ENCODE measurements at regions not wholly inside any gene's neighbourhood (a gene's known extent, or its start where the extent isn't known, plus 50 kb on each side); places are given as distances from the start of the nearest gene placed in this dataset.

DNA sequence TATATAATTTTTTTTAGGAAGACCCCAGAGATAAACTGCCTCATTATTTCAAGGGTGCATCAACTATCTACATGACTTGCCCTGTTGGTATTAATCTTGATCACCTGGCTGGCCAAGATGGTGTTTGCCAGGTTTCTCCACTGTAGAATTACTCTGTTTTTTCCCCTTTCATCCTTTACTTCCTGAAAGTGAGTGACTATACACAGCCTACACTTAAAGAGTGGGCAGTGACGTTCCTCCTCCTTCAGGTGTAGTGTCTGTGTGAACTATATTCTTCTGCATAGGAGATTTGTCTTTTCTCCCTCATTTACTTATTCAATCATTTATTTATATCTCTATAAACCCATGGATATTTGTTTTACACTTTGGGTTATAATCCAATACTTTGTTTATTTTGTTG is 246.7 kb downstream of the IRF8 start:
- TF ChIP-seq, protein P1, sequence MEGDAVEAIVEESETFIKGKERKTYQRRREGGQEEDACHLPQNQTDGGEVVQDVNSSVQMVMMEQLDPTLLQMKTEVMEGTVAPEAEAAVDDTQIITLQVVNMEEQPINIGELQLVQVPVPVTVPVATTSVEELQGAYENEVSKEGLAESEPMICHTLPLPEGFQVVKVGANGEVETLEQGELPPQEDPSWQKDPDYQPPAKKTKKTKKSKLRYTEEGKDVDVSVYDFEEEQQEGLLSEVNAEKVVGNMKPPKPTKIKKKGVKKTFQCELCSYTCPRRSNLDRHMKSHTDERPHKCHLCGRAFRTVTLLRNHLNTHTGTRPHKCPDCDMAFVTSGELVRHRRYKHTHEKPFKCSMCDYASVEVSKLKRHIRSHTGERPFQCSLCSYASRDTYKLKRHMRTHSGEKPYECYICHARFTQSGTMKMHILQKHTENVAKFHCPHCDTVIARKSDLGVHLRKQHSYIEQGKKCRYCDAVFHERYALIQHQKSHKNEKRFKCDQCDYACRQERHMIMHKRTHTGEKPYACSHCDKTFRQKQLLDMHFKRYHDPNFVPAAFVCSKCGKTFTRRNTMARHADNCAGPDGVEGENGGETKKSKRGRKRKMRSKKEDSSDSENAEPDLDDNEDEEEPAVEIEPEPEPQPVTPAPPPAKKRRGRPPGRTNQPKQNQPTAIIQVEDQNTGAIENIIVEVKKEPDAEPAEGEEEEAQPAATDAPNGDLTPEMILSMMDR (IDR thresholded peaks at IDR 0.05), result no peak
- TF ChIP-seq EZH2phosphoT487 (IDR thresholded peaks at IDR 0.05), result no peak
- no peak for TF ChIP-seq EZH2 (IDR thresholded peaks at IDR 0.05)

All from neural progenitor cell (in vitro differentiated cells).